NCI-H146 treated with DMSO at 0.1 percent for 48 hours (cell line): ENCODE measurements at regions not wholly inside any gene's neighbourhood (a gene's known extent, or its start where the extent isn't known, plus 50 kb on each side); places are given as distances from the start of the nearest gene placed in this dataset.
A peak's percentile ranks its signal among the peaks of the same experiment; 100 is the strongest.

Experiments used
- DNase-seq: peaks from one replicate; lab custom pipeline; 2025; ENCODE audit not compliant: unreplicated experiment; lab: John Stamatoyannopoulos, UW

- no peak for DNase-seq
These were observed 582.3 kb upstream of the DIPK2B start for GRCh38 chrX:45783002-45783401.

- peak; percentile 25 for DNase-seq
These were observed 581.4 kb upstream of the DIPK2B start for GRCh38 chrX:45781901-45782553.

GRCh38 chrX:45778616-45779015 is 577.9 kb upstream of the DIPK2B start:
- no peak for DNase-seq

GRCh38 chrX:45777366-45777765 is 576.7 kb upstream of the DIPK2B start:
- no peak for DNase-seq

- no peak for DNase-seq
These were observed 574.8 kb upstream of the DIPK2B start for GRCh38 chrX:45775468-45775867.

GRCh38 chrX:45774961-45775360 is 574.3 kb upstream of the DIPK2B start:
- DNase-seq: no peak

- no peak for DNase-seq
These were observed 572.9 kb upstream of the DIPK2B start for GRCh38 chrX:45773572-45773971.

- DNase-seq: no peak
These were observed 571.1 kb upstream of the DIPK2B start for GRCh38 chrX:45771560-45772340.

- no peak for DNase-seq
These were observed 570.4 kb upstream of the DIPK2B start for GRCh38 chrX:45771114-45771513.

- DNase-seq: no peak
These were observed 569.3 kb upstream of the DIPK2B start for GRCh38 chrX:45769761-45770582.

- no peak for DNase-seq
These were observed 568.1 kb upstream of the DIPK2B start for GRCh38 chrX:45768666-45769236.

GRCh38 chrX:45766981-45767501 is 566.4 kb upstream of the DIPK2B start:
- DNase-seq: no peak

- DNase-seq: no peak
These were observed 565.1 kb upstream of the DIPK2B start for GRCh38 chrX:45765767-45766166.

GRCh38 chrX:45765281-45765680 is 564.6 kb upstream of the DIPK2B start:
- no peak for DNase-seq

GRCh38 chrX:45762699-45763647 is 562.3 kb upstream of the DIPK2B start:
- no peak for DNase-seq

GRCh38 chrX:45761920-45762319 is 561.2 kb upstream of the DIPK2B start:
- DNase-seq: peak; percentile 48

- peak; percentile 27 for DNase-seq
These were observed 559.6 kb upstream of the DIPK2B start for GRCh38 chrX:45760187-45760742.

- no peak for DNase-seq
These were observed 558.2 kb upstream of the DIPK2B start for GRCh38 chrX:45758738-45759397.

GRCh38 chrX:45758319-45758718 is 557.6 kb upstream of the DIPK2B start:
- no peak for DNase-seq
